ENCODE measurements at regions not wholly inside any gene's neighbourhood (a gene's known extent, or its start where the extent isn't known, plus 50 kb on each side); places are given as distances from the start of the nearest gene placed in this dataset.

- Mint-ChIP-seq H3K4me1 (ENCODE audit: low read depth) (peaks cover 4% of the 10 kb centered on the region), H3K9me3 (ENCODE audit: low read depth) (no peaks in the 10 kb centered on the region), H3K36me3 (no peaks in the 10 kb centered on the region), H3K27me3 (peaks cover 17% of the 10 kb centered on the region), H3K4me3 (no peak overlapping the region), H3K27ac (no peak overlapping the region)
Observed at GRCh38 chr6:3939368-3939958, 90.3 kb downstream of the FAM50B start.

- Mint-ChIP-seq H3K4me3 (no peak overlapping the region), H3K4me1 (ENCODE audit: low read depth) (peaks cover 4% of the 10 kb centered on the region), H3K27me3 (peaks cover 20% of the 10 kb centered on the region), H3K36me3 (no peaks in the 10 kb centered on the region), H3K9me3 (ENCODE audit: low read depth) (no peaks in the 10 kb centered on the region), H3K27ac (no peak overlapping the region)
Observed at GRCh38 chr6:3939964-3940363, 90.8 kb downstream of the FAM50B start.

GRCh38 chr6:3940703-3941102 is 91.5 kb downstream of the FAM50B start:
- no peak overlapping the region for H3K27ac Mint-ChIP-seq
- H3K4me3 Mint-ChIP-seq: no peak overlapping the region
- no peaks in the 10 kb centered on the region for H3K36me3 Mint-ChIP-seq
- H3K27me3 Mint-ChIP-seq: peaks cover 23% of the 10 kb centered on the region
- H3K4me1 Mint-ChIP-seq (ENCODE audit: low read depth): peaks cover 4% of the 10 kb centered on the region
- no peaks in the 10 kb centered on the region for H3K9me3 Mint-ChIP-seq (ENCODE audit: low read depth)

GRCh38 chr6:3943331-3943765 is 94.2 kb downstream of the FAM50B start:
- H3K27ac Mint-ChIP-seq: no peak overlapping the region
- peaks cover 25% of the 10 kb centered on the region for H3K27me3 Mint-ChIP-seq
- H3K9me3 Mint-ChIP-seq (ENCODE audit: low read depth): no peaks in the 10 kb centered on the region
- H3K36me3 Mint-ChIP-seq: no peaks in the 10 kb centered on the region
- H3K4me1 Mint-ChIP-seq (ENCODE audit: low read depth): peaks cover 4% of the 10 kb centered on the region
- H3K4me3 Mint-ChIP-seq: no peak overlapping the region

- Mint-ChIP-seq H3K36me3 (no peaks in the 10 kb centered on the region), H3K27me3 (peaks cover 21% of the 10 kb centered on the region), H3K4me3 (no peak overlapping the region), H3K4me1 (ENCODE audit: low read depth) (peaks cover 4% of the 10 kb centered on the region), H3K9me3 (ENCODE audit: low read depth) (no peaks in the 10 kb centered on the region), H3K27ac (no peak overlapping the region)
Observed at GRCh38 chr6:3944246-3944645, 95.1 kb downstream of the FAM50B start.

GRCh38 chr6:3946778-3947177 is 97.6 kb downstream of the FAM50B start:
- Mint-ChIP-seq H3K4me1 (ENCODE audit: low read depth) (peaks cover 4% of the 10 kb centered on the region), H3K9me3 (ENCODE audit: low read depth) (peaks cover 4% of the 10 kb centered on the region), H3K27me3 (peaks cover 28% of the 10 kb centered on the region), H3K4me3 (no peak overlapping the region), H3K27ac (no peak overlapping the region), H3K36me3 (no peaks in the 10 kb centered on the region)

- Mint-ChIP-seq H3K9me3 (ENCODE audit: low read depth) (peaks cover 8% of the 10 kb centered on the region), H3K4me3 (no peak overlapping the region), H3K27me3 (peaks cover 31% of the 10 kb centered on the region), H3K4me1 (ENCODE audit: low read depth) (no peaks in the 10 kb centered on the region), H3K27ac (no peak overlapping the region), H3K36me3 (peaks cover 5% of the 10 kb centered on the region)
Observed at GRCh38 chr6:3948866-3949265, 99.7 kb downstream of the FAM50B start.

GRCh38 chr6:3949521-3949920 is 100.3 kb downstream of the FAM50B start:
- Mint-ChIP-seq H3K36me3 (peaks cover 5% of the 10 kb centered on the region), H3K4me3 (no peak overlapping the region), H3K27me3 (peaks cover 33% of the 10 kb centered on the region), H3K27ac (no peak overlapping the region), H3K4me1 (ENCODE audit: low read depth) (no peaks in the 10 kb centered on the region), H3K9me3 (ENCODE audit: low read depth) (peaks cover 8% of the 10 kb centered on the region)

- H3K4me1 Mint-ChIP-seq (ENCODE audit: low read depth): no peaks in the 10 kb centered on the region
- H3K27ac Mint-ChIP-seq: no peak overlapping the region
- peaks cover 11% of the 10 kb centered on the region for H3K36me3 Mint-ChIP-seq
- no peak overlapping the region for H3K4me3 Mint-ChIP-seq
- peaks cover 16% of the 10 kb centered on the region for H3K27me3 Mint-ChIP-seq
- peaks cover 11% of the 10 kb centered on the region for H3K9me3 Mint-ChIP-seq (ENCODE audit: low read depth)
Observed at GRCh38 chr6:3956054-3956453, 106.9 kb downstream of the FAM50B start.

GRCh38 chr6:3957321-3957720 is 108.1 kb downstream of the FAM50B start:
- Mint-ChIP-seq H3K27me3 (peaks cover 10% of the 10 kb centered on the region), H3K36me3 (peaks cover 11% of the 10 kb centered on the region)

GRCh38 chr6:3958255-3958654 is 109.1 kb downstream of the FAM50B start:
- peaks cover 10% of the 10 kb centered on the region for H3K27me3 Mint-ChIP-seq
- no peak overlapping the region for H3K27ac Mint-ChIP-seq
- H3K36me3 Mint-ChIP-seq: peaks cover 11% of the 10 kb centered on the region
- no peak overlapping the region for H3K4me3 Mint-ChIP-seq
- no peaks in the 10 kb centered on the region for H3K4me1 Mint-ChIP-seq (ENCODE audit: low read depth)
- peaks cover 10% of the 10 kb centered on the region for H3K9me3 Mint-ChIP-seq (ENCODE audit: low read depth)

More at GRCh38 chr6:3957321-3957720, 108.1 kb downstream of the FAM50B start:
- H3K27ac Mint-ChIP-seq: no peak overlapping the region
- peaks cover 11% of the 10 kb centered on the region for H3K9me3 Mint-ChIP-seq (ENCODE audit: low read depth)
- no peak overlapping the region for H3K4me3 Mint-ChIP-seq
- H3K4me1 Mint-ChIP-seq (ENCODE audit: low read depth): no peaks in the 10 kb centered on the region

GRCh38 chr6:3959385-3959784 is 110.2 kb downstream of the FAM50B start:
- Mint-ChIP-seq H3K4me3 (no peak overlapping the region), H3K4me1 (ENCODE audit: low read depth) (no peaks in the 10 kb centered on the region), H3K27ac (no peak overlapping the region), H3K9me3 (ENCODE audit: low read depth) (peaks cover 7% of the 10 kb centered on the region), H3K27me3 (peaks cover 3% of the 10 kb centered on the region), H3K36me3 (peaks cover 6% of the 10 kb centered on the region)

GRCh38 chr6:3960754-3961361 is 111.7 kb downstream of the FAM50B start:
- H3K27me3 Mint-ChIP-seq: peaks cover 2% of the 10 kb centered on the region
- peaks cover 6% of the 10 kb centered on the region for H3K36me3 Mint-ChIP-seq
- H3K27ac Mint-ChIP-seq: no peak overlapping the region
- H3K9me3 Mint-ChIP-seq (ENCODE audit: low read depth): peaks cover 7% of the 10 kb centered on the region
- no peak overlapping the region for H3K4me3 Mint-ChIP-seq
- no peaks in the 10 kb centered on the region for H3K4me1 Mint-ChIP-seq (ENCODE audit: low read depth)

GRCh38 chr6:3961581-3962215 is 112.5 kb downstream of the FAM50B start:
- peaks cover 6% of the 10 kb centered on the region for H3K36me3 Mint-ChIP-seq
- no peaks in the 10 kb centered on the region for H3K4me1 Mint-ChIP-seq (ENCODE audit: low read depth)
- H3K27ac Mint-ChIP-seq: no peak overlapping the region
- H3K9me3 Mint-ChIP-seq (ENCODE audit: low read depth): peaks cover 7% of the 10 kb centered on the region
- no peaks in the 10 kb centered on the region for H3K27me3 Mint-ChIP-seq
- H3K4me3 Mint-ChIP-seq: no peak overlapping the region
